Activated CD4-positive, alpha-beta T cell treated with anti-CD3 and anti-CD28 coated beads, Interleukin-2, amount 50 U/mL, for 16 hours (primary cell): ENCODE measurements at regions not wholly inside any gene's neighbourhood (a gene's known extent, or its start where the extent isn't known, plus 50 kb on each side); places are given as distances from the start of the nearest gene placed in this dataset.
"Not testable (repeated sequence)": the region's sequence is repeated elsewhere in the genome, so short reads cannot be mapped to it uniquely, and the experiment has no call there.

Source experiments
- DNase-seq: peaks from one replicate; pipeline ENCODE4 v3.0.0-alpha.2; 2020

GRCh38 chr7:79774150-79774549, 320.7 kb upstream of the MAGI2 start:
- no peak for DNase-seq

GRCh38 chr7:79770970-79771369, 317.5 kb upstream of the MAGI2 start:
- DNase-seq, result no peak

- DNase-seq, result no peak
These were observed 316.6 kb upstream of the MAGI2 start for GRCh38 chr7:79770063-79770462.

GRCh38 chr7:79767876-79768560, 314.6 kb upstream of the MAGI2 start:
- DNase-seq, result not testable (repeated sequence)

- not testable (repeated sequence) for DNase-seq
These were observed 313.7 kb upstream of the MAGI2 start for GRCh38 chr7:79767192-79767591.

GRCh38 chr7:79761876-79762429, 308.5 kb upstream of the MAGI2 start:
- no peak for DNase-seq

- DNase-seq, result not testable (repeated sequence)
These were observed 297.5 kb upstream of the MAGI2 start for GRCh38 chr7:79750941-79751340.

GRCh38 chr7:79749856-79750255, 296.4 kb upstream of the MAGI2 start:
- DNase-seq, result no peak

GRCh38 chr7:79741684-79742083, 288.2 kb upstream of the MAGI2 start:
- no peak for DNase-seq

- DNase-seq, result no peak
These were observed 286.6 kb upstream of the MAGI2 start for GRCh38 chr7:79740076-79740475.

- not testable (repeated sequence) for DNase-seq
These were observed 285.7 kb upstream of the MAGI2 start for GRCh38 chr7:79739036-79739709.

- no peak for DNase-seq
These were observed 283.0 kb upstream of the MAGI2 start for GRCh38 chr7:79736418-79736817.

- no peak for DNase-seq
These were observed 281.5 kb upstream of the MAGI2 start for GRCh38 chr7:79735012-79735411.

GRCh38 chr7:79734181-79734580, 280.7 kb upstream of the MAGI2 start:
- no peak for DNase-seq

- no peak for DNase-seq
These were observed 279.1 kb upstream of the MAGI2 start for GRCh38 chr7:79732535-79732934.

GRCh38 chr7:79730971-79731370, 277.5 kb upstream of the MAGI2 start:
- DNase-seq, result no peak

- no peak for DNase-seq
These were observed 270.6 kb upstream of the MAGI2 start for GRCh38 chr7:79723833-79724618.

GRCh38 chr7:79722217-79722616, 268.8 kb upstream of the MAGI2 start:
- no peak for DNase-seq

GRCh38 chr7:79719216-79719615, 265.7 kb upstream of the MAGI2 start:
- DNase-seq, result no peak

- DNase-seq, result no peak
These were observed 262.9 kb upstream of the MAGI2 start for GRCh38 chr7:79716329-79716728.

- no peak for DNase-seq
These were observed 260.6 kb upstream of the MAGI2 start for GRCh38 chr7:79714081-79714480.

GRCh38 chr7:79713276-79713675, 259.8 kb upstream of the MAGI2 start:
- DNase-seq, result no peak

GRCh38 chr7:79711660-79712059, 258.2 kb upstream of the MAGI2 start:
- no peak for DNase-seq
